Loucy (cell line): ENCODE measurements at regions not wholly inside any gene's neighbourhood (a gene's known extent, or its start where the extent isn't known, plus 50 kb on each side); places are given as distances from the start of the nearest gene placed in this dataset.

Experiments
- H2AFZ ChIP-seq: fragments of 200-600 bp; sonication (generic); 2 replicates; pipeline ENCODE4 v1.6.0; 2016; ENCODE audit warnings: antibody characterized with exemption, mild to moderate bottlenecking, low read length, moderate library complexity
- H3F3A ChIP-seq: fragments of 200-600 bp; 2 replicates; pipeline ENCODE4 v1.6.0; 2016; ENCODE audit warnings: antibody characterized with exemption, low read depth, mild to moderate bottlenecking
- H3K27me3 ChIP-seq: fragments of 200-600 bp; sonication (generic); 2 replicates; pipeline ENCODE4 v1.6.1; 2014; ENCODE audit warnings: low read length, mild to moderate bottlenecking; ENCODE audit not compliant: insufficient read depth, poor library complexity, severe bottlenecking
- H3K36me3 ChIP-seq: fragments of 200-600 bp; sonication (generic); 2 replicates; pipeline ENCODE4 v1.6.1; 2016; ENCODE audit warnings: low read length; ENCODE audit not compliant: insufficient read depth
- H3K4me1 ChIP-seq: fragments of 200-600 bp; sonication (generic); 2 replicates; pipeline ENCODE4 v1.5.1; 2014; ENCODE audit warnings: low read length, mild to moderate bottlenecking; ENCODE audit not compliant: insufficient read depth, poor library complexity, severe bottlenecking
- H3K4me2 ChIP-seq: fragments of 200-600 bp; sonication (generic); 2 replicates; pipeline ENCODE4 v1.6.0; 2014; ENCODE audit warnings: antibody characterized with exemption, low read length, low read depth, mild to moderate bottlenecking; ENCODE audit not compliant: poor library complexity, severe bottlenecking
- H3K4me3 ChIP-seq: fragments of 200-600 bp; sonication (generic); 2 replicates; pipeline ENCODE4 v1.5.1; 2014; ENCODE audit warnings: low read length, mild to moderate bottlenecking, mixed read lengths; ENCODE audit not compliant: poor library complexity, severe bottlenecking
- H3K79me2 ChIP-seq: fragments of 200-600 bp; sonication (generic); 2 replicates; pipeline ENCODE4 v1.6.1; 2014; ENCODE audit warnings: low read length; ENCODE audit not compliant: insufficient read depth
- H3K9ac ChIP-seq: fragments of 200-600 bp; sonication (generic); 2 replicates; pipeline ENCODE4 v1.6.0; 2014; ENCODE audit warnings: mild to moderate bottlenecking, low read depth, low read length, moderate library complexity; ENCODE audit not compliant: poor library complexity, severe bottlenecking
- H3K9me2 ChIP-seq: fragments of 200-600 bp; sonication (generic); replicated peaks from 2 replicates; pipeline ENCODE4 v1.6.1; 2016; ENCODE audit warnings: low read depth, low read length, mixed read lengths
- H3K9me3 ChIP-seq: fragments of 200-600 bp; sonication (generic); 2 replicates; pipeline ENCODE4 v1.6.1; 2014; ENCODE audit warnings: mild to moderate bottlenecking, antibody characterized with exemption, low read length, low read depth; ENCODE audit not compliant: insufficient read depth
- H4K20me1 ChIP-seq: fragments of 200-600 bp; sonication (generic); 2 replicates; pipeline ENCODE4 v1.6.0; 2014; ENCODE audit warnings: antibody characterized with exemption, low read length, mild to moderate bottlenecking; ENCODE audit not compliant: insufficient read depth, poor library complexity, severe bottlenecking
- CTCF ChIP-seq: fragments of 200-600 bp; sonication (generic); conservative IDR thresholded peaks from 2 replicates; pipeline ENCODE4 v1.5.1; 2014; ENCODE audit warnings: mild to moderate bottlenecking, antibody characterized with exemption, low read length
- EZH2phosphoT487 ChIP-seq: fragments of 200-600 bp; IDR thresholded peaks from 2 replicates; pipeline ENCODE4 v1.6.1; 2018; ENCODE audit warnings: antibody characterized with exemption, mild to moderate bottlenecking, moderate library complexity, borderline replicate concordance

DNA sequence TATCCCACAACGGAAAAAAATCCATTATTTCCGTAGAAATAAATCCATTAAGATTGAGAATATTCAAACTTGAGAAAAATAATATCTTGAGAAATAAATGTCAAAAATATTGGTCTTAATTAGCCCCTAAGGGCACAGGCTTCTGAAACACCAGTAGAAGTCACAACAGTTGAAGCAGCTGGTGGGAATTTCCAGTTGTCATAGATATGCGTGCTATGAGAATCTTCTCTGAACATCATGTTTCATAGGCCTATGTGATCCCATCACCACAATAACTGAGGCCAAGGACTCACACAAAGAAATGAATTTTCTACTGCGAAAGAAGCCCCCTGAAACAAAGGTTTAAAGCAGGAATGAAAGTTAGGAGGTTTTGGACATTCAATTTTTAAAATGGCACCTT is 292.0 kb downstream of the DTHD1 start:
- Histone ChIP-seq H3K4me2 (no peak overlapping the region), H3K4me1 (no peaks in the 10 kb centered on the region), H3K4me3 (no peak overlapping the region), H3K9ac (no peak overlapping the region), H3K79me2 (no peaks in the 10 kb centered on the region), H3K9me2 (0 out of 2 replicates have a peak, but pooled peaks cover 5% of the 10 kb centered on the region), H3K27me3 (no peaks in the 10 kb centered on the region), H3K36me3 (no peaks in the 10 kb centered on the region), H3K9me3 (0 out of 2 replicates have a peak, but pooled peaks cover 6% of the 10 kb centered on the region), H2AFZ (no peak overlapping the region), H3F3A (no peaks in the 10 kb centered on the region), H4K20me1 (no peaks in the 10 kb centered on the region)
- TF ChIP-seq EZH2phosphoT487 (no peak), CTCF (no peak)

- Histone ChIP-seq H3K9ac (no peak overlapping the region), H3K4me2 (no peak overlapping the region), H3K4me3 (no peak overlapping the region), H3K4me1 (no peaks in the 10 kb centered on the region), H3K79me2 (no peaks in the 10 kb centered on the region), H4K20me1 (no peaks in the 10 kb centered on the region), H3F3A (no peaks in the 10 kb centered on the region), H3K9me2 (0 out of 2 replicates have a peak, but pooled peaks cover 5% of the 10 kb centered on the region), H3K36me3 (no peaks in the 10 kb centered on the region), H3K27me3 (no peaks in the 10 kb centered on the region), H2AFZ (no peak overlapping the region), H3K9me3 (0 out of 2 replicates have a peak, but pooled peaks cover 6% of the 10 kb centered on the region)
- TF ChIP-seq CTCF (no peak), EZH2phosphoT487 (no peak)
Measured at GRCh38 chr4:36574816-36575215, 293.4 kb downstream of the DTHD1 start.

DNA sequence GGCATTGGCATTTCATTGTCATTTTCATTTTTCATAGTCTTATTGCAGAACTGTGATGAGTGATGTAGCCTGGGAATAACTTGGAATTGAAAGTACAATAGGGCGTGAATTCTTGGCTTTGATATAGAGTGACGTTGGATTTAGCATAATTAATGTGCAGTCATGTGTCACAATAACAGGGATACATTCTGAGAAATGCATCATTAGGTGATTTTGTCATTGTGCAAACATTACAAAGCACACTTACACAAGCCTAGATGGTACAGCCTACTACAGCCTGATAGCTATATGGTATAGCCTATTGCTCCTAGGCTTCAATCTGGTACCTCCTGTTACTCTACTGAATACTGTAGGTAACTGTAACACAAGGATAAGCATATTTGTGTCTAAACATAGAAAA is 300.8 kb downstream of the DTHD1 start:
- no peaks in the 10 kb centered on the region for H3K9me3 ChIP-seq
- H2AFZ ChIP-seq, result no peak overlapping the region

More for the DNA sequence above, 300.8 kb downstream of the DTHD1 start:
- H3K79me2 ChIP-seq, result no peaks in the 10 kb centered on the region
- no peaks in the 10 kb centered on the region for H3K36me3 ChIP-seq
- no peak overlapping the region for H3K4me2 ChIP-seq
- H3K27me3 ChIP-seq, result no peaks in the 10 kb centered on the region
- no peaks in the 10 kb centered on the region for H3K9me2 ChIP-seq
- H3K4me3 ChIP-seq, result no peak overlapping the region
- H4K20me1 ChIP-seq, result no peaks in the 10 kb centered on the region
- H3K4me1 ChIP-seq, result no peaks in the 10 kb centered on the region
- TF ChIP-seq CTCF (no peak), EZH2phosphoT487 (no peak)
- H3F3A ChIP-seq, result no peaks in the 10 kb centered on the region
- H3K9ac ChIP-seq, result no peak overlapping the region
